LHCN-M2 (cell line): ENCODE measurements at regions not wholly inside any gene's neighbourhood (a gene's known extent, or its start where the extent isn't known, plus 50 kb on each side); places are given as distances from the start of the nearest gene placed in this dataset.

Experiments
- DNase-seq: peaks from one replicate; pipeline ENCODE4 v3.0.0-alpha.2; 2012; ENCODE audit warnings: low read depth

- DNase-seq, result no peak
Measured at GRCh38 chr9:89792189-89793123, 187.6 kb downstream of the GADD45G start.

GRCh38 chr9:89793124-89793495, 188.3 kb downstream of the GADD45G start:
- DNase-seq, result no peak

GRCh38 chr9:89793551-89793950, 188.7 kb downstream of the GADD45G start:
- no peak for DNase-seq

GRCh38 chr9:89794918-89795317, 190.1 kb downstream of the GADD45G start:
- no peak for DNase-seq

- no peak for DNase-seq
Measured at GRCh38 chr9:89795538-89796195, 190.9 kb downstream of the GADD45G start.

GRCh38 chr9:89796606-89797005, 191.8 kb downstream of the GADD45G start:
- DNase-seq, result no peak

- DNase-seq, result no peak
Measured at GRCh38 chr9:89797255-89797654, 192.4 kb downstream of the GADD45G start.

GRCh38 chr9:89797937-89798455, 193.2 kb downstream of the GADD45G start:
- DNase-seq, result no peak

- DNase-seq, result no peak
Measured at GRCh38 chr9:89798547-89799120, 193.8 kb downstream of the GADD45G start.

- DNase-seq, result no peak
Measured at GRCh38 chr9:89799221-89799620, 194.4 kb downstream of the GADD45G start.

GRCh38 chr9:89799766-89800165, 195.0 kb downstream of the GADD45G start:
- DNase-seq, result no peak

- no peak for DNase-seq
Measured at GRCh38 chr9:89801341-89801740, 196.5 kb downstream of the GADD45G start.

GRCh38 chr9:89801742-89802670, 197.2 kb downstream of the GADD45G start:
- DNase-seq, result no peak

GRCh38 chr9:89802781-89803355, 198.1 kb downstream of the GADD45G start:
- DNase-seq, result no peak

GRCh38 chr9:89803403-89803802, 198.6 kb downstream of the GADD45G start:
- DNase-seq, result no peak

GRCh38 chr9:89804766-89805531, 200.1 kb downstream of the GADD45G start:
- DNase-seq, result no peak

- no peak for DNase-seq
Measured at GRCh38 chr9:89805571-89806292, 200.9 kb downstream of the GADD45G start.

GRCh38 chr9:89806371-89807100, 201.7 kb downstream of the GADD45G start:
- no peak for DNase-seq

GRCh38 chr9:89807101-89807395, 202.2 kb downstream of the GADD45G start:
- DNase-seq, result no peak
